SK-N-SH treated with all-trans-retinoic acid at 6 μM for 48 hours (cell line): ENCODE measurements at regions not wholly inside any gene's neighbourhood (a gene's known extent, or its start where the extent isn't known, plus 50 kb on each side); places are given as distances from the start of the nearest gene placed in this dataset.

Source experiments
- ATAC-seq: fragments of 200-7000 bp; cut with Tn5 transposase; 3 replicates; pipeline ENCODE4 v1.9.1; 2020; ENCODE audit warnings: mild to moderate bottlenecking, moderate library complexity
- ARNTL ChIP-seq: fragments of 450-650 bp; formaldehyde crosslinking; IDR thresholded peaks from 2 replicates; pipeline ENCODE4 v1.5.0; 2020; ENCODE audit warnings: low read depth, mild to moderate bottlenecking, moderate library complexity, borderline replicate concordance
- BACH2 ChIP-seq: fragments of 250-450 bp; sonication (Bioruptor Pico); IDR thresholded peaks from 2 replicates; pipeline ENCODE4 v1.9.0; 2021; ENCODE audit warnings: mild to moderate bottlenecking, borderline replicate concordance
- CSDC2 ChIP-seq: fragments of 250-450 bp; sonication (Bioruptor Pico); IDR thresholded peaks from 2 replicates; pipeline ENCODE4 v1.5.0; 2020; ENCODE audit warnings: mild to moderate bottlenecking, moderate library complexity
- ESRRG ChIP-seq: fragments of 250-450 bp; sonication (Bioruptor Pico); IDR thresholded peaks from 2 replicates; pipeline ENCODE4 v1.6.1; 2021; ENCODE audit warnings: mild to moderate bottlenecking
- GLIS3 ChIP-seq: fragments of 250-450 bp; sonication (Bioruptor Pico); IDR thresholded peaks from 2 replicates; pipeline ENCODE4 v1.5.0; 2020; ENCODE audit warnings: mild to moderate bottlenecking, moderate library complexity
- OSR1 ChIP-seq: fragments of 250-450 bp; sonication (Bioruptor Pico); IDR thresholded peaks from 2 replicates; pipeline ENCODE4 v1.8.0; 2022; ENCODE audit warnings: moderate library complexity, mild to moderate bottlenecking, inconsistent platforms
- PATZ1 ChIP-seq: fragments of 250-450 bp; sonication (Bioruptor Pico); IDR thresholded peaks from 2 replicates; pipeline ENCODE4 v1.8.0; 2020; ENCODE audit warnings: mild to moderate bottlenecking, moderate library complexity, borderline replicate concordance
- POU6F1 ChIP-seq: fragments of 250-450 bp; sonication (Bioruptor Pico); IDR thresholded peaks from 2 replicates; pipeline ENCODE4 v1.8.0; 2021; ENCODE audit warnings: low read depth, mild to moderate bottlenecking, moderate library complexity, borderline replicate concordance
- PPARA ChIP-seq: fragments of 250-450 bp; sonication (Bioruptor Pico); IDR thresholded peaks from 2 replicates; pipeline ENCODE4 v1.5.0; 2020; ENCODE audit warnings: mild to moderate bottlenecking, borderline replicate concordance
- RARB ChIP-seq: fragments of 250-450 bp; sonication (Bioruptor Pico); IDR thresholded peaks from 2 replicates; pipeline ENCODE4 v1.8.0; 2021; ENCODE audit warnings: mild to moderate bottlenecking, moderate library complexity
- SNAI2 ChIP-seq: fragments of 250-450 bp; sonication (Bioruptor Pico); IDR thresholded peaks from 2 replicates; pipeline ENCODE4 v1.5.0; 2020; ENCODE audit warnings: mild to moderate bottlenecking, moderate library complexity
- TCF4 ChIP-seq: fragments of 250-450 bp; sonication (Bioruptor Pico); IDR thresholded peaks from 2 replicates; pipeline ENCODE4 v1.8.0; 2021; ENCODE audit warnings: mild to moderate bottlenecking, moderate library complexity, borderline replicate concordance
- TOX ChIP-seq: fragments of 250-450 bp; sonication (Bioruptor Pico); IDR thresholded peaks from 2 replicates; pipeline ENCODE4 v1.8.0; 2021; ENCODE audit warnings: mild to moderate bottlenecking, moderate library complexity, borderline replicate concordance
- ZC3H10 ChIP-seq: fragments of 250-450 bp; sonication (Bioruptor Pico); IDR thresholded peaks from 2 replicates; pipeline ENCODE4 v1.5.1; 2021; ENCODE audit warnings: mild to moderate bottlenecking, moderate library complexity
- ZFP3 ChIP-seq: fragments of 250-450 bp; sonication (Bioruptor Pico); IDR thresholded peaks from 2 replicates; pipeline ENCODE4 v1.5.0; 2020; ENCODE audit warnings: mild to moderate bottlenecking, moderate library complexity
- ZFP30 ChIP-seq: fragments of 450-650 bp; formaldehyde crosslinking; IDR thresholded peaks from 2 replicates; pipeline ENCODE4 v1.5.0; 2022; ENCODE audit warnings: mild to moderate bottlenecking, moderate library complexity
- ZNF565 ChIP-seq: fragments of 450-650 bp; formaldehyde crosslinking; conservative IDR thresholded peaks from 2 replicates; pipeline ENCODE4 v1.5.0; 2020; ENCODE audit warnings: low read depth, mild to moderate bottlenecking, moderate library complexity
- ZNF70 ChIP-seq: fragments of 450-650 bp; formaldehyde crosslinking; IDR thresholded peaks from 2 replicates; pipeline ENCODE4 v1.5.0; 2020; ENCODE audit warnings: mild to moderate bottlenecking, moderate library complexity
- ZNF8 ChIP-seq: fragments of 450-650 bp; formaldehyde crosslinking; IDR thresholded peaks from 2 replicates; pipeline ENCODE4 v1.5.0; 2020; ENCODE audit warnings: mild to moderate bottlenecking, moderate library complexity
- TF ChIP-seq, protein P1 (sequence below): fragments of 250-450 bp; sonication (Bioruptor Pico); IDR thresholded peaks from 2 replicates; pipeline ENCODE4 v1.5.1; 2021; ENCODE audit warnings: mild to moderate bottlenecking, moderate library complexity
- TF ChIP-seq, protein P2 (sequence below): fragments of 250-450 bp; sonication (Bioruptor Pico); IDR thresholded peaks from 2 replicates; pipeline ENCODE4 v1.5.0; 2020; ENCODE audit warnings: mild to moderate bottlenecking, moderate library complexity
- TF ChIP-seq, protein P3 (sequence below): fragments of 250-450 bp; sonication (Bioruptor Pico); IDR thresholded peaks from 2 replicates; pipeline ENCODE4 v1.5.1; 2020; ENCODE audit warnings: low read depth, mild to moderate bottlenecking, moderate library complexity

DNA sequence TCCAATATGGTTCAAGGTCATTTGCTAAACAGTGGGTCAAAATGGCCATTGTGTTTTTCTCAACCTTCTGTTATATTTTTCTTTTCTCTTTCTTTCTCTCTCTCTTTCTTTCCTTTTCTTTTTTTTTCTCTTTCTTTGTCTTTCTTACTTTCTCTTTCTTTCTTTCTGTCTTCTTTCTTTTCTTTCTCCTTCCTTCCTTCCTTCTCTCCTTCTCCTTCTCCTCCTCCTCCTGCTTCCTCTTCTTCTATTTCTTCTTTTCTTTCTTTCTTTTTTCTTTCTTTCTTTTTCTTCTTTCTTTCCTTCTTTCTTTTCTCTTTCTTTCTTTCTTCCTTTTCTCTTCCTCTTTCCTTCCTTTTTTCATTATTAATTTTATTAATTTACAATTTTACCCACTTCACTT, 619.5 kb downstream of the IRX1 start:
- TF ChIP-seq ZFP3 (CRISPR knock-in tag), result no peak
- TF ChIP-seq ESRRG (CRISPR knock-in tag), result no peak
- no peak for TF ChIP-seq RARB (CRISPR knock-in tag)
- no peak for TF ChIP-seq GLIS3 (CRISPR knock-in tag)
- TF ChIP-seq ZNF70 (CRISPR knock-in tag), result no peak
- no peak for ATAC-seq

- ATAC-seq, result no peak
- TF ChIP-seq SNAI2 (no peak), PPARA (CRISPR knock-in tag) (no peak), ZFP30 (CRISPR knock-in tag) (no peak), ESRRG (CRISPR knock-in tag) (no peak), ZNF565 (CRISPR knock-in tag) (no peak), ZFP3 (CRISPR knock-in tag) (no peak), PATZ1 (CRISPR knock-in tag) (no peak), BACH2 (CRISPR knock-in tag) (no peak), POU6F1 (CRISPR knock-in tag) (no peak), TCF4 (CRISPR knock-in tag) (no peak), CSDC2 (CRISPR knock-in tag) (no peak), ZNF70 (CRISPR knock-in tag) (no peak), ZC3H10 (CRISPR knock-in tag) (no peak), ZNF8 (no peak), OSR1 (CRISPR knock-in tag) (no peak)
- TF ChIP-seq, protein P1, sequence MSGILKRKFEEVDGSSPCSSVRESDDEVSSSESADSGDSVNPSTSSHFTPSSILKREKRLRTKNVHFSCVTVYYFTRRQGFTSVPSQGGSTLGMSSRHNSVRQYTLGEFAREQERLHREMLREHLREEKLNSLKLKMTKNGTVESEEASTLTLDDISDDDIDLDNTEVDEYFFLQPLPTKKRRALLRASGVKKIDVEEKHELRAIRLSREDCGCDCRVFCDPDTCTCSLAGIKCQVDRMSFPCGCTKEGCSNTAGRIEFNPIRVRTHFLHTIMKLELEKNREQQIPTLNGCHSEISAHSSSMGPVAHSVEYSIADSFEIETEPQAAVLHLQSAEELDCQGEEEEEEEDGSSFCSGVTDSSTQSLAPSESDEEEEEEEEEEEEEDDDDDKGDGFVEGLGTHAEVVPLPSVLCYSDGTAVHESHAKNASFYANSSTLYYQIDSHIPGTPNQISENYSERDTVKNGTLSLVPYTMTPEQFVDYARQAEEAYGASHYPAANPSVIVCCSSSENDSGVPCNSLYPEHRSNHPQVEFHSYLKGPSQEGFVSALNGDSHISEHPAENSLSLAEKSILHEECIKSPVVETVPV (CRISPR knock-in tag), result no peak
- TF ChIP-seq, protein P2, sequence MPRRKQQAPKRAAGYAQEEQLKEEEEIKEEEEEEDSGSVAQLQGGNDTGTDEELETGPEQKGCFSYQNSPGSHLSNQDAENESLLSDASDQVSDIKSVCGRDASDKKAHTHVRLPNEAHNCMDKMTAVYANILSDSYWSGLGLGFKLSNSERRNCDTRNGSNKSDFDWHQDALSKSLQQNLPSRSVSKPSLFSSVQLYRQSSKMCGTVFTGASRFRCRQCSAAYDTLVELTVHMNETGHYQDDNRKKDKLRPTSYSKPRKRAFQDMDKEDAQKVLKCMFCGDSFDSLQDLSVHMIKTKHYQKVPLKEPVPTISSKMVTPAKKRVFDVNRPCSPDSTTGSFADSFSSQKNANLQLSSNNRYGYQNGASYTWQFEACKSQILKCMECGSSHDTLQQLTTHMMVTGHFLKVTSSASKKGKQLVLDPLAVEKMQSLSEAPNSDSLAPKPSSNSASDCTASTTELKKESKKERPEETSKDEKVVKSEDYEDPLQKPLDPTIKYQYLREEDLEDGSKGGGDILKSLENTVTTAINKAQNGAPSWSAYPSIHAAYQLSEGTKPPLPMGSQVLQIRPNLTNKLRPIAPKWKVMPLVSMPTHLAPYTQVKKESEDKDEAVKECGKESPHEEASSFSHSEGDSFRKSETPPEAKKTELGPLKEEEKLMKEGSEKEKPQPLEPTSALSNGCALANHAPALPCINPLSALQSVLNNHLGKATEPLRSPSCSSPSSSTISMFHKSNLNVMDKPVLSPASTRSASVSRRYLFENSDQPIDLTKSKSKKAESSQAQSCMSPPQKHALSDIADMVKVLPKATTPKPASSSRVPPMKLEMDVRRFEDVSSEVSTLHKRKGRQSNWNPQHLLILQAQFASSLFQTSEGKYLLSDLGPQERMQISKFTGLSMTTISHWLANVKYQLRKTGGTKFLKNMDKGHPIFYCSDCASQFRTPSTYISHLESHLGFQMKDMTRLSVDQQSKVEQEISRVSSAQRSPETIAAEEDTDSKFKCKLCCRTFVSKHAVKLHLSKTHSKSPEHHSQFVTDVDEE (CRISPR knock-in tag), result no peak
- TF ChIP-seq, protein P3, sequence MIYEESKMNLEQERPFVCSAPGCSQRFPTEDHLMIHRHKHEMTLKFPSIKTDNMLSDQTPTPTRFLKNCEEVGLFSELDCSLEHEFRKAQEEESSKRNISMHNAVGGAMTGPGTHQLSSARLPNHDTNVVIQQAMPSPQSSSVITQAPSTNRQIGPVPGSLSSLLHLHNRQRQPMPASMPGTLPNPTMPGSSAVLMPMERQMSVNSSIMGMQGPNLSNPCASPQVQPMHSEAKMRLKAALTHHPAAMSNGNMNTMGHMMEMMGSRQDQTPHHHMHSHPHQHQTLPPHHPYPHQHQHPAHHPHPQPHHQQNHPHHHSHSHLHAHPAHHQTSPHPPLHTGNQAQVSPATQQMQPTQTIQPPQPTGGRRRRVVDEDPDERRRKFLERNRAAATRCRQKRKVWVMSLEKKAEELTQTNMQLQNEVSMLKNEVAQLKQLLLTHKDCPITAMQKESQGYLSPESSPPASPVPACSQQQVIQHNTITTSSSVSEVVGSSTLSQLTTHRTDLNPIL (CRISPR knock-in tag), result no peak
These were observed 620.5 kb downstream of the IRX1 start for GRCh38 chr5:4216142-4216541.

DNA sequence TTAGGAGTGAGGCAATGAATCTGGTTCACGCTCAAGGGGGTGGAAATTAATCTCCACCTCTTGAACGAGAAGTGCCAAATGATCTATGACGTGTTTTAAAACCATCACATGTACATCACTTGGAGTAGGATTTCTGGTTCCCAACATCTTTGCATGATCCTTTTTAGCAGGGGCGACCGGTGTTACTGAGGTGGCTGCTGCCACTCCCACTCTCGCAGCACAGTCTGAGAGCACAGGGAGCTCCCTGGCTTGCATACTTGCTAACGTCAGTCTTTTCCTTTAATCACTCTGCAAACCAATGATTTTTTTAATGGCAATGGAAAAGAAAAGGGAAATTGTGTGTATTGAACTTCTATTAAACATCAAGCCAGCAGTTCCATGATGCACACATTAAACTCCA, 624.4 kb downstream of the IRX1 start:
- TF ChIP-seq RARB (CRISPR knock-in tag) (no peak), ZNF8 (no peak)
- no peak for ATAC-seq

GRCh38 chr5:4221048-4221447, 625.4 kb downstream of the IRX1 start:
- no peak for TF ChIP-seq ZNF565 (CRISPR knock-in tag)
- no peak for TF ChIP-seq ESRRG (CRISPR knock-in tag)
- TF ChIP-seq ZNF70 (CRISPR knock-in tag), result no peak
- TF ChIP-seq TOX (CRISPR knock-in tag), result no peak
- no peak for TF ChIP-seq ARNTL (CRISPR knock-in tag)
- TF ChIP-seq OSR1 (CRISPR knock-in tag), result no peak
- no peak for TF ChIP-seq GLIS3 (CRISPR knock-in tag)
- no peak for TF ChIP-seq PATZ1 (CRISPR knock-in tag)
- no peak for TF ChIP-seq CSDC2 (CRISPR knock-in tag)
- no peak for TF ChIP-seq SNAI2
- TF ChIP-seq ZC3H10 (CRISPR knock-in tag), result no peak
- TF ChIP-seq TCF4 (CRISPR knock-in tag), result no peak
- no peak for TF ChIP-seq RARB (CRISPR knock-in tag)
- TF ChIP-seq, protein P2 (CRISPR knock-in tag), result no peak

More at GRCh38 chr5:4221048-4221447, 625.4 kb downstream of the IRX1 start:
- no peak for ATAC-seq
